Astrocyte (in vitro differentiated cells and primary cell): ENCODE measurements at regions not wholly inside any gene's neighbourhood (a gene's known extent, or its start where the extent isn't known, plus 50 kb on each side); places are given as distances from the start of the nearest gene placed in this dataset.

Experiments
- DNase-seq: peaks from one replicate; pipeline ENCODE4 v3.0.0-alpha.2; 2010; ENCODE audit warnings: low read depth
- FAIRE-seq: peaks from 2 replicates; lab custom pipeline; 2011; peaks lifted over from hg19 to GRCh38; lab: Jason Lieb, UNC
- H2AFZ ChIP-seq: 2 replicates; pipeline ENCODE4 v1.6.0; 2012; ENCODE audit warnings: low read depth, low read length, inconsistent platforms
- H3K27ac ChIP-seq: 2 replicates; pipeline ENCODE4 v1.5.1; 2011; ENCODE audit warnings: low read depth, low read length, inconsistent platforms
- H3K27me3 ChIP-seq: 2 replicates; pipeline ENCODE4 v1.6.0; 2011; ENCODE audit warnings: low read length, inconsistent platforms; ENCODE audit not compliant: insufficient read depth
- H3K36me3 ChIP-seq: 2 replicates; pipeline ENCODE4 v1.5.1; 2011; ENCODE audit warnings: low read length, inconsistent platforms; ENCODE audit not compliant: insufficient read depth
- H3K4me1 ChIP-seq: 2 replicates; pipeline ENCODE4 v1.5.1; 2011; ENCODE audit warnings: low read length, inconsistent platforms; ENCODE audit not compliant: insufficient read depth
- H3K4me2 ChIP-seq: 2 replicates; pipeline ENCODE4 v1.6.0; 2012; ENCODE audit warnings: low read length, inconsistent platforms
- H3K4me3 ChIP-seq: 2 replicates; pipeline ENCODE4 v1.5.1; 2011; ENCODE audit warnings: low read depth, mild to moderate bottlenecking, low read length, inconsistent platforms; ENCODE audit not compliant: insufficient read depth
- H3K79me2 ChIP-seq: 2 replicates; pipeline ENCODE4 v1.6.0; 2012; ENCODE audit warnings: mild to moderate bottlenecking, low read length, inconsistent platforms; ENCODE audit not compliant: insufficient read depth
- H3K9ac ChIP-seq: 2 replicates; pipeline ENCODE4 v1.6.0; 2012; ENCODE audit warnings: mild to moderate bottlenecking, low read length, inconsistent platforms
- H3K9me3 ChIP-seq: 2 replicates; pipeline ENCODE4 v1.5.1; 2012; ENCODE audit warnings: low read depth, mild to moderate bottlenecking, low read length, inconsistent platforms; ENCODE audit not compliant: insufficient read depth
- H4K20me1 ChIP-seq: 2 replicates; pipeline ENCODE4 v1.6.0; 2012; ENCODE audit warnings: low read length, inconsistent platforms; ENCODE audit not compliant: insufficient read depth
- H3K27ac Mint-ChIP-seq: one replicate; pipeline ENCODE4 v1.8.0; 2021; ENCODE audit warnings: mild to moderate bottlenecking, mixed read lengths; ENCODE audit not compliant: unreplicated experiment
- H3K27me3 Mint-ChIP-seq: one replicate; pipeline ENCODE4 v1.8.0; 2021; ENCODE audit warnings: low read depth, mixed read lengths; ENCODE audit not compliant: unreplicated experiment
- H3K36me3 Mint-ChIP-seq: one replicate; pipeline ENCODE4 v1.8.0; 2021; ENCODE audit warnings: low read depth, mixed read lengths; ENCODE audit not compliant: unreplicated experiment
- H3K4me1 Mint-ChIP-seq: one replicate; pipeline ENCODE4 v1.8.0; 2021; ENCODE audit warnings: low read depth, mixed read lengths; ENCODE audit not compliant: unreplicated experiment
- H3K4me3 Mint-ChIP-seq: one replicate; pipeline ENCODE4 v1.8.0; 2021; ENCODE audit warnings: mild to moderate bottlenecking, moderate library complexity, mixed read lengths; ENCODE audit not compliant: unreplicated experiment
- H3K9me3 Mint-ChIP-seq: one replicate; pipeline ENCODE4 v1.8.0; 2021; ENCODE audit warnings: mild to moderate bottlenecking, mixed read lengths; ENCODE audit not compliant: unreplicated experiment
- EZH2 ChIP-seq: IDR thresholded peaks from 2 replicates; pipeline ENCODE4 v1.6.1; 2012; ENCODE audit warnings: mild to moderate bottlenecking, low read length, inconsistent platforms; ENCODE audit not compliant: insufficient read depth
- TF ChIP-seq, protein P1 (sequence below): IDR thresholded peaks from 2 replicates; pipeline ENCODE4 v1.5.1; 2011; ENCODE audit warnings: low read depth, mild to moderate bottlenecking, inconsistent platforms, low read length, moderate library complexity; ENCODE audit not compliant: insufficient read depth

- H3K9me3 ChIP-seq = no peaks in the 10 kb centered on the region
- Mint-ChIP-seq H3K27ac (no peak overlapping the region), H3K36me3 (no peaks in the 10 kb centered on the region), H3K9me3 (peaks cover 2% of the 10 kb centered on the region), H3K4me3 (no peak overlapping the region), H3K4me1 (no peaks in the 10 kb centered on the region), H3K27me3 (peaks cover 50% of the 10 kb centered on the region)
- no peaks in the 10 kb centered on the region for H3K4me1 ChIP-seq
- TF ChIP-seq EZH2 = no peak
- TF ChIP-seq, protein P1, sequence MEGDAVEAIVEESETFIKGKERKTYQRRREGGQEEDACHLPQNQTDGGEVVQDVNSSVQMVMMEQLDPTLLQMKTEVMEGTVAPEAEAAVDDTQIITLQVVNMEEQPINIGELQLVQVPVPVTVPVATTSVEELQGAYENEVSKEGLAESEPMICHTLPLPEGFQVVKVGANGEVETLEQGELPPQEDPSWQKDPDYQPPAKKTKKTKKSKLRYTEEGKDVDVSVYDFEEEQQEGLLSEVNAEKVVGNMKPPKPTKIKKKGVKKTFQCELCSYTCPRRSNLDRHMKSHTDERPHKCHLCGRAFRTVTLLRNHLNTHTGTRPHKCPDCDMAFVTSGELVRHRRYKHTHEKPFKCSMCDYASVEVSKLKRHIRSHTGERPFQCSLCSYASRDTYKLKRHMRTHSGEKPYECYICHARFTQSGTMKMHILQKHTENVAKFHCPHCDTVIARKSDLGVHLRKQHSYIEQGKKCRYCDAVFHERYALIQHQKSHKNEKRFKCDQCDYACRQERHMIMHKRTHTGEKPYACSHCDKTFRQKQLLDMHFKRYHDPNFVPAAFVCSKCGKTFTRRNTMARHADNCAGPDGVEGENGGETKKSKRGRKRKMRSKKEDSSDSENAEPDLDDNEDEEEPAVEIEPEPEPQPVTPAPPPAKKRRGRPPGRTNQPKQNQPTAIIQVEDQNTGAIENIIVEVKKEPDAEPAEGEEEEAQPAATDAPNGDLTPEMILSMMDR = no peak
- H3K27ac ChIP-seq = no peak overlapping the region
- no peak overlapping the region for H3K9ac ChIP-seq
- FAIRE-seq (no peak), DNase-seq (no peak)
- H2AFZ ChIP-seq = no peak overlapping the region
- H4K20me1 ChIP-seq = no peaks in the 10 kb centered on the region
- H3K27me3 ChIP-seq = no peaks in the 10 kb centered on the region
- no peak overlapping the region for H3K4me2 ChIP-seq
- no peaks in the 10 kb centered on the region for H3K79me2 ChIP-seq
- H3K4me3 ChIP-seq = no peak overlapping the region
- H3K36me3 ChIP-seq = no peaks in the 10 kb centered on the region
These were observed 186.7 kb downstream of the C1orf94 start for GRCh38 chr1:34363447-34363846.

- Histone ChIP-seq H3K9me3 (no peaks in the 10 kb centered on the region), H3K27me3 (no peaks in the 10 kb centered on the region), H3K4me2 (no peak overlapping the region), H3K4me3 (no peak overlapping the region), H3K27ac (no peak overlapping the region), H3K79me2 (no peaks in the 10 kb centered on the region), H3K9ac (no peak overlapping the region), H3K4me1 (no peaks in the 10 kb centered on the region), H4K20me1 (no peaks in the 10 kb centered on the region), H3K36me3 (no peaks in the 10 kb centered on the region), H2AFZ (no peak overlapping the region)
- no peak for DNase-seq
- H3K27me3 Mint-ChIP-seq = peaks cover 55% of the 10 kb centered on the region
- no peaks in the 10 kb centered on the region for H3K4me1 Mint-ChIP-seq
- no peaks in the 10 kb centered on the region for H3K36me3 Mint-ChIP-seq
- TF ChIP-seq, protein P1 = no peak
- no peak for TF ChIP-seq EZH2
- no peak for FAIRE-seq
- H3K27ac Mint-ChIP-seq = no peak overlapping the region
- peaks cover 2% of the 10 kb centered on the region for H3K9me3 Mint-ChIP-seq
- no peak overlapping the region for H3K4me3 Mint-ChIP-seq
These were observed 187.2 kb downstream of the C1orf94 start for GRCh38 chr1:34363915-34364314.

- Histone ChIP-seq H3K36me3 (no peaks in the 10 kb centered on the region), H2AFZ (no peak overlapping the region), H3K27ac (no peak overlapping the region), H3K4me1 (no peaks in the 10 kb centered on the region), H3K4me3 (no peak overlapping the region), H4K20me1 (no peaks in the 10 kb centered on the region), H3K9me3 (no peaks in the 10 kb centered on the region), H3K27me3 (no peaks in the 10 kb centered on the region), H3K9ac (no peak overlapping the region), H3K79me2 (no peaks in the 10 kb centered on the region), H3K4me2 (no peak overlapping the region)
- Mint-ChIP-seq H3K27me3 (peaks cover 59% of the 10 kb centered on the region), H3K27ac (no peak overlapping the region), H3K4me1 (no peaks in the 10 kb centered on the region), H3K9me3 (peaks cover 2% of the 10 kb centered on the region), H3K4me3 (no peak overlapping the region), H3K36me3 (no peaks in the 10 kb centered on the region)
- TF ChIP-seq EZH2 = no peak
- TF ChIP-seq, protein P1 = no peak
- no peak for DNase-seq
- no peak for FAIRE-seq
These were observed 187.7 kb downstream of the C1orf94 start for GRCh38 chr1:34364376-34364775.
